ENCODE measurements at regions not wholly inside any gene's neighbourhood (a gene's known extent, or its start where the extent isn't known, plus 50 kb on each side); places are given as distances from the start of the nearest gene placed in this dataset.

- no peak for TF ChIP-seq POLR2AphosphoS5 (IDR thresholded peaks at IDR 0.05)
- TF ChIP-seq CTCF (IDR thresholded peaks at IDR 0.05) = no peak
- no peak for TF ChIP-seq POLR2A (IDR thresholded peaks at IDR 0.05; ENCODE audit: low read depth)
- no peak for TF ChIP-seq EP300 (IDR thresholded peaks at IDR 0.05)
These were observed 766.4 kb upstream of the ID2 start for GRCh38 chr2:7915302-7916091.

Measured in esophagus muscularis mucosa (tissue), 4 donors.